ENCODE measurements at regions not wholly inside any gene's neighbourhood (a gene's known extent, or its start where the extent isn't known, plus 50 kb on each side); places are given as distances from the start of the nearest gene placed in this dataset.

DNA sequence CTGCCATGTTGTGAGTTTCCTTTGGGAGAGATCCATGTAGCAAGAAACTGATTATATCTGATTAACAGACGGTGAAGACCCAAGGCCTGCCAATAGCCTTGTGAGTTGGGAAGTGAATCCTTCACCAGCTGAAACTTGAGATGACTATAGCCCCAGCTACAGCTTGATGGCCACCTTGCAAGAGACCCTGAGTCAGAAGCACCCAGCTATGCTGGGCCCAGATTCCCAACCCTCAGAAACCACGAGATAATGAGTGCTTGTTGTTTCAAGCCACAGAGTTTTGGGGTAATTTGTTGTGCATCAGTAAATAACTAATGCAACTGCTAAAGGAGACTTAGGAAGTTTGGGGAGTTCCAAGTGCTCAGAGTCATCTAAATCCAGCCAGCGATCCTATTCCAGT lies 80.3 kb downstream of the AVPR1A start:
- no peaks in the 10 kb centered on the region for H3K79me2 ChIP-seq (ENCODE audit: insufficient read depth, low read length)
- H3K27me3 ChIP-seq (ENCODE audit: insufficient read depth, low read length), result no peaks in the 10 kb centered on the region
- no peaks in the 10 kb centered on the region for H3K4me1 ChIP-seq (ENCODE audit: insufficient read depth, low read length)
- no peak overlapping the region for H3K27ac ChIP-seq (ENCODE audit: low read depth, low read length)
- no peaks in the 10 kb centered on the region for H3K36me3 ChIP-seq (ENCODE audit: insufficient read depth, low read length)
- no peak overlapping the region for H3K4me3 ChIP-seq (ENCODE audit: insufficient read depth, low read length)
- no peak for DNase-seq (ENCODE audit: insufficient read length, low spot score, missing footprints)
- TF ChIP-seq, protein P1, sequence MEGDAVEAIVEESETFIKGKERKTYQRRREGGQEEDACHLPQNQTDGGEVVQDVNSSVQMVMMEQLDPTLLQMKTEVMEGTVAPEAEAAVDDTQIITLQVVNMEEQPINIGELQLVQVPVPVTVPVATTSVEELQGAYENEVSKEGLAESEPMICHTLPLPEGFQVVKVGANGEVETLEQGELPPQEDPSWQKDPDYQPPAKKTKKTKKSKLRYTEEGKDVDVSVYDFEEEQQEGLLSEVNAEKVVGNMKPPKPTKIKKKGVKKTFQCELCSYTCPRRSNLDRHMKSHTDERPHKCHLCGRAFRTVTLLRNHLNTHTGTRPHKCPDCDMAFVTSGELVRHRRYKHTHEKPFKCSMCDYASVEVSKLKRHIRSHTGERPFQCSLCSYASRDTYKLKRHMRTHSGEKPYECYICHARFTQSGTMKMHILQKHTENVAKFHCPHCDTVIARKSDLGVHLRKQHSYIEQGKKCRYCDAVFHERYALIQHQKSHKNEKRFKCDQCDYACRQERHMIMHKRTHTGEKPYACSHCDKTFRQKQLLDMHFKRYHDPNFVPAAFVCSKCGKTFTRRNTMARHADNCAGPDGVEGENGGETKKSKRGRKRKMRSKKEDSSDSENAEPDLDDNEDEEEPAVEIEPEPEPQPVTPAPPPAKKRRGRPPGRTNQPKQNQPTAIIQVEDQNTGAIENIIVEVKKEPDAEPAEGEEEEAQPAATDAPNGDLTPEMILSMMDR (IDR thresholded peaks at IDR 0.05; ENCODE audit: extremely low read depth, low read depth, low read length), result no peak
- no peaks in the 10 kb centered on the region for H3K9me3 ChIP-seq (ENCODE audit: low read depth, low read length)
- H3K4me2 ChIP-seq (ENCODE audit: insufficient read depth, low read length), result no peak overlapping the region
- no peaks in the 10 kb centered on the region for H4K20me1 ChIP-seq (ENCODE audit: insufficient read depth, low read length)
- H2AFZ ChIP-seq (ENCODE audit: low read length), result no peak overlapping the region

DNA sequence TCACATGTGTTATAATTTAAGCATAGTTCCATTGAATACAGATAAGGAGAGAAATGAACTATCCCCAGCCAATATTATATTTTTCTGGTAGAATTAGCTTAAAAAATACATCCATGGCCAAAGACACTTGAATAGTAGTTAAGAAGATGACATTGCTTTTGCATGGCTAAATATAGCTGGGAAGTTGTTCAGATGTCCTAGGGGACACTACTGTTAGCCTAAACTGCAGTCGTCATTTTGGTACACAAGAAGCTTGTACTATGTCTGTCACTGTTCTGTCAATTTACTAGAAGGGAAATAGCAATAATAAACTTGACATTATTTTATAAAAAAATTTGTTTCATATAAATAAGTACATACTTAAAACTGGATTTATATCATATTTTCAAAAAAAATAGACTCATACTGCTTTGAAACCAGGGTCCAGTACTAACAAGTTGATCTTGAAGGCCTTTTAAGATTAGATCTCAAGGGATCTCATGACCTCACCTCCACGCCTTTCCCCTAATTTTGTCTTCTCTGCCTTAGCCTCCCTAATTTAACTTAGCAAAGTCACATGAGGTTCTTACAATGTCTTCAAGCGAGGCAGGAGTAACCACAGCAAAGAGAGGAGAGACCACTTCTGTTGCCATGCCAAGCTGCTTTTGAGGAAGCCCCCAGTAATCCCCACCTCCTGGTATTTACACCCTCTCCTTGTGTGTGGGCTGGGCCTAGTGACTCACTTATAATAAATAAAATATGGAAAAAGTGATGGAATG lies 81.0 kb downstream of the AVPR1A start:
- H3K9me3 ChIP-seq (ENCODE audit: low read depth, low read length), result no peaks in the 10 kb centered on the region
- no peaks in the 10 kb centered on the region for H3K36me3 ChIP-seq (ENCODE audit: insufficient read depth, low read length)
- H3K4me1 ChIP-seq (ENCODE audit: insufficient read depth, low read length), result no peaks in the 10 kb centered on the region
- no peak overlapping the region for H3K27ac ChIP-seq (ENCODE audit: low read depth, low read length)
- no peak overlapping the region for H3K4me2 ChIP-seq (ENCODE audit: insufficient read depth, low read length)
- TF ChIP-seq, protein P1 (IDR thresholded peaks at IDR 0.05; ENCODE audit: extremely low read depth, low read depth, low read length), result no peak
- H3K4me3 ChIP-seq (ENCODE audit: insufficient read depth, low read length), result no peak overlapping the region
- no peaks in the 10 kb centered on the region for H3K79me2 ChIP-seq (ENCODE audit: insufficient read depth, low read length)
- DNase-seq (ENCODE audit: insufficient read length, low spot score, missing footprints), result no peak
- H4K20me1 ChIP-seq (ENCODE audit: insufficient read depth, low read length), result no peaks in the 10 kb centered on the region
- H2AFZ ChIP-seq (ENCODE audit: low read length), result no peak overlapping the region
- H3K27me3 ChIP-seq (ENCODE audit: insufficient read depth, low read length), result no peaks in the 10 kb centered on the region

DNA sequence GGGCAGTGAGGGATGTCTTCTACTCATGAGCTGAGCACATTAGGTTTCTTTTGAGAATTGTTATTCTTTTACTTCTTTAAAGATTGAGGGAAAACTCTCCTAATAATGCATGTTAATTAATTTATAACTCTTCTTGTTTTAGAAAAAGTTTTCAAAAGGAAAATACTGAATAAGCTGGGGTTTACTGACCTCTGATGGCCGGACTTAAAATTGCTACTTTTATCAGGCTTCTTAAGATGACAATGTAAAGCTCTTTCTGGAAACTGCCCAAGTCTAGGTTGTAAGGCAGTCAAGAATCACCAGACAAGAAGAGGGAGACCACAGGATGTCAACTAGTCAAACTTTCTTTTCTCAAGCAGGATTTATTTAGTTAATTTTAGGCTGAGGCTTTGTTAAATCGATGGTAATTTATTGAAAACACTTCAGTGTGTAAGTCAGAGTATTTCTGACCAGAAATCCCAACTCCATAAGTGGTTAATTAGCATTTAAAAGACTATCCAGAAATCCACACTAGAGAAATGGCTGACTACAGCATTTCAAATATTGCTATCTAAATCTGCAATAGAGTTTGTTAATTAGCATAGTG lies 82.1 kb downstream of the AVPR1A start:
- TF ChIP-seq, protein P1 (IDR thresholded peaks at IDR 0.05; ENCODE audit: extremely low read depth, low read depth, low read length), result peak; percentile 69
- Histone ChIP-seq H2AFZ (ENCODE audit: low read length) (no peak overlapping the region), H3K4me1 (ENCODE audit: insufficient read depth, low read length) (peaks cover 4% of the 10 kb centered on the region), H3K36me3 (ENCODE audit: insufficient read depth, low read length) (no peaks in the 10 kb centered on the region), H4K20me1 (ENCODE audit: insufficient read depth, low read length) (no peaks in the 10 kb centered on the region), H3K4me2 (ENCODE audit: insufficient read depth, low read length) (no peak overlapping the region), H3K4me3 (ENCODE audit: insufficient read depth, low read length) (no peak overlapping the region), H3K79me2 (ENCODE audit: insufficient read depth, low read length) (no peaks in the 10 kb centered on the region), H3K27ac (ENCODE audit: low read depth, low read length) (no peak overlapping the region), H3K9me3 (ENCODE audit: low read depth, low read length) (no peaks in the 10 kb centered on the region), H3K27me3 (ENCODE audit: insufficient read depth, low read length) (no peaks in the 10 kb centered on the region)
- no peak for DNase-seq (ENCODE audit: insufficient read length, low spot score, missing footprints)

DNA sequence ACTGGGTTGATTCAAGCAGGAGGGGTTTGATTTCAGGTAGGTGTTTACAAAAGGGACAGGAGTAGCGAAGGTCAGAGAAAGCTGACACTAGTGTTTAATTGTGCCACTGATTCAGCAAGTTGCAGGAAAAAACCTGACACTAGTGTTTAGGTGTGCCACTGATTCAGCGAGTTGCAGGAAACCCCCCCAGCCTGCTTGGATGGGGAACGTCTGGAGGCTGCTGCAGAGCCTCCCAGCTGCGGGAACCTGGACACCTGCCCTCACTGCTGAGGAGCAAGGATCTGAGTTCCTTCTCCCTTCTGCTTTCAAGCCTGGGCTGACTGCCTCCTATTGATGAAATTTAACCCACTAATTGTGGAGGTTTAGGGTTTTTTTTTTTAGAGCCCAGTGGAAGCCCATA lies 84.2 kb downstream of the AVPR1A start:
- Histone ChIP-seq H4K20me1 (ENCODE audit: insufficient read depth, low read length) (no peaks in the 10 kb centered on the region), H3K27ac (ENCODE audit: low read depth, low read length) (no peak overlapping the region), H2AFZ (ENCODE audit: low read length) (no peak overlapping the region), H3K4me3 (ENCODE audit: insufficient read depth, low read length) (no peak overlapping the region), H3K27me3 (ENCODE audit: insufficient read depth, low read length) (no peaks in the 10 kb centered on the region), H3K4me1 (ENCODE audit: insufficient read depth, low read length) (peaks cover 4% of the 10 kb centered on the region), H3K79me2 (ENCODE audit: insufficient read depth, low read length) (no peaks in the 10 kb centered on the region), H3K36me3 (ENCODE audit: insufficient read depth, low read length) (no peaks in the 10 kb centered on the region), H3K9me3 (ENCODE audit: low read depth, low read length) (no peaks in the 10 kb centered on the region), H3K4me2 (ENCODE audit: insufficient read depth, low read length) (no peak overlapping the region)
- DNase-seq (ENCODE audit: insufficient read length, low spot score, missing footprints), result no peak
- TF ChIP-seq, protein P1 (IDR thresholded peaks at IDR 0.05; ENCODE audit: extremely low read depth, low read depth, low read length), result no peak
